HCT116 (cell line): ENCODE measurements at regions not wholly inside any gene's neighbourhood (a gene's known extent, or its start where the extent isn't known, plus 50 kb on each side); places are given as distances from the start of the nearest gene placed in this dataset.

Experiments used
- ATAC-seq: fragments of 200-7000 bp; cut with Tn5 transposase; 2 replicates; pipeline ENCODE4 v1.9.1; 2020; ENCODE audit warnings: mild to moderate bottlenecking, moderate library complexity
- BruUV-seq: library from RNA; stranded (reverse); fragments of 400-500 nt; replicated peaks from 2 replicates; lab custom pipeline; 2021; lab: Mats Ljungman, UMichigan
- CTCF ChIA-PET: fragments of 300-600 bp; sonication (Branson Sonifier 250); formaldehyde crosslinking; loops from one replicate; lab custom pipeline; 2021; ENCODE audit warnings: antibody characterized with exemption; lab: Charles Lee
- POLR2A ChIA-PET: fragments of 300-600, 350-600 bp; sonication (Branson Sonifier 250); formaldehyde crosslinking; loops from one replicate; lab custom pipeline; 2021; ENCODE audit warnings: antibody characterized with exemption; lab: Charles Lee
- RAD21 ChIA-PET, 2 experiments: fragments of 300-600 bp; sonication (Branson Sonifier 250); formaldehyde crosslinking; loops; one replicate each; lab custom pipeline; 2023; ENCODE audit warnings: low total read pairs in 2 of 2; ENCODE audit not compliant: uncharacterized antibody in 2 of 2, unreplicated experiment in 2 of 2, low non-redundant PET in 1 of 2; lab: Charles Lee
- DNase-seq: peaks from one replicate; pipeline ENCODE4 v3.0.0-alpha.2; 2010; ENCODE audit warnings: low read depth, low spot score
- H2AFZ ChIP-seq: fragments of 200-600 bp; shearing (Covaris generic), sonication (generic); 2 replicates; pipeline ENCODE4 v1.6.1; 2017; ENCODE audit warnings: low read depth, mixed run types, mixed read lengths, antibody characterized with exemption, low read length; ENCODE audit not compliant: poor library complexity, severe bottlenecking
- H3K27ac ChIP-seq: 2 replicates; pipeline ENCODE4 v1.5.1; 2012; ENCODE audit warnings: low read depth, low read length
- H3K27me3 ChIP-seq: fragments of 200-600 bp; sonication (generic); 2 replicates; pipeline ENCODE4 v1.6.1; 2016; ENCODE audit warnings: mixed run types, low read length, mixed read lengths; ENCODE audit not compliant: insufficient read depth
- H3K36me3 ChIP-seq, 2 experiments: fragments of 200-500 bp in 1 of 2; fragments of 200-600 bp in 1 of 2; sonication (Bioruptor generic) in 1 of 2; sonication (generic) in 1 of 2; 2 replicates each; pipeline versions ENCODE4 v1.5.1 to v1.6.1; 2014 to 2016; ENCODE audit warnings: low read length in 2 of 2, inconsistent platforms in 1 of 2, mixed read lengths in 1 of 2, mixed run types in 1 of 2; ENCODE audit not compliant: insufficient read depth in 2 of 2, control insufficient read depth in 1 of 2
- H3K4me1 ChIP-seq, 2 experiments: fragments of 200-600 bp in 1 of 2; sonication (generic) in 1 of 2; 2 replicates each; pipeline versions ENCODE4 v1.5.1 to v1.6.1; 2012 to 2017; ENCODE audit warnings: low read length in 2 of 2, inconsistent platforms in 1 of 2, mild to moderate bottlenecking in 1 of 2, mixed read lengths in 1 of 2, mixed run types in 1 of 2, moderate library complexity in 1 of 2; ENCODE audit not compliant: insufficient read depth in 2 of 2, control insufficient read depth in 1 of 2
- H3K4me2 ChIP-seq: fragments of 200-600 bp; sonication (generic); 2 replicates; pipeline ENCODE4 v1.6.1; 2017; ENCODE audit warnings: mixed run types, low read length, mixed read lengths
- H3K4me3 ChIP-seq, 2 experiments: fragments of 200-600 bp in 1 of 2; sonication (generic) in 1 of 2; replicated peaks in 1 of 2; 2 replicates each; pipeline ENCODE4 v1.5.1; 2011 to 2016; ENCODE audit warnings: low read length in 2 of 2, control low read depth in 1 of 2, low read depth in 1 of 2, mild to moderate bottlenecking in 1 of 2, mixed read lengths in 1 of 2, mixed run types in 1 of 2
- H3K79me2 ChIP-seq: fragments of 200-600 bp; sonication (generic); 2 replicates; pipeline ENCODE4 v1.6.1; 2017; ENCODE audit warnings: mild to moderate bottlenecking, mixed run types, low read length, moderate library complexity, mixed read lengths; ENCODE audit not compliant: insufficient read depth
- H3K9ac ChIP-seq: fragments of 200-600 bp; sonication (generic); 2 replicates; pipeline ENCODE4 v1.6.1; 2016; ENCODE audit warnings: low read length, mixed read lengths
- H3K9me2 ChIP-seq: fragments of 200-600 bp; sonication (generic), shearing (Covaris generic); 2 replicates; pipeline ENCODE4 v1.6.1; 2017; ENCODE audit warnings: mixed run types, mild to moderate bottlenecking, moderate library complexity; ENCODE audit not compliant: insufficient read depth
- H3K9me3 ChIP-seq, 2 experiments: fragments of 200-500 bp in 1 of 2; fragments of 200-600 bp in 1 of 2; sonication (Bioruptor generic) in 1 of 2; sonication (generic) in 1 of 2; 2 replicates each; pipeline ENCODE4 v1.6.1; 2014 to 2017; ENCODE audit warnings: low read length in 2 of 2, mixed read lengths in 2 of 2, inconsistent platforms in 1 of 2, low read depth in 1 of 2, mild to moderate bottlenecking in 1 of 2, mixed run types in 1 of 2, moderate library complexity in 1 of 2; ENCODE audit not compliant: control insufficient read depth in 1 of 2, insufficient read depth in 1 of 2
- H4K20me1 ChIP-seq: fragments of 200-600 bp; sonication (generic), shearing (Covaris generic); 2 replicates; pipeline ENCODE4 v1.6.1; 2017; ENCODE audit warnings: mixed run types, mild to moderate bottlenecking, moderate library complexity; ENCODE audit not compliant: insufficient read depth
- CBX3 ChIP-seq: IDR thresholded peaks from 2 replicates; pipeline ENCODE4 v1.6.1; 2012; ENCODE audit warnings: low read depth
- CEBPB ChIP-seq: IDR thresholded peaks from 2 replicates; pipeline ENCODE4 v1.6.1; 2012; ENCODE audit warnings: low read depth
- EGR1 ChIP-seq: IDR thresholded peaks from 2 replicates; pipeline ENCODE4 v1.6.1; 2012; ENCODE audit warnings: low read depth
- ELF1 ChIP-seq: IDR thresholded peaks from 2 replicates; pipeline ENCODE4 v1.6.1; 2012; ENCODE audit warnings: low read depth, borderline replicate concordance
- JUND ChIP-seq: IDR thresholded peaks from 2 replicates; pipeline ENCODE4 v1.6.1; 2012
- RAD21 ChIP-seq: IDR thresholded peaks from 2 replicates; pipeline ENCODE4 v1.6.1; 2012; ENCODE audit warnings: low read depth, mild to moderate bottlenecking
- YY1 ChIP-seq: IDR thresholded peaks from 2 replicates; pipeline ENCODE4 v1.6.1; 2011; ENCODE audit warnings: low read length, low read depth, moderate library complexity, mild to moderate bottlenecking; ENCODE audit not compliant: insufficient replicate concordance; ENCODE audit errors: extremely low read depth
- intact Hi-C: fragments of 100-400 bp; cut with micrococcal nuclease; formaldehyde crosslinking; loops from 2 replicates; pipeline ENCODE4 v1.10.0; 2022
- TF ChIP-seq, protein P1 (sequence below): IDR thresholded peaks from 2 replicates; pipeline ENCODE4 v1.6.1; 2012
- TF ChIP-seq, protein P2 (sequence below): IDR thresholded peaks from 2 replicates; pipeline ENCODE4 v1.6.1; 2012; ENCODE audit warnings: low read depth
- TF ChIP-seq, protein P3 (sequence below), 3 experiments: fragments of 200-600 bp in 1 of 3; sonication (generic) in 1 of 3; IDR thresholded peaks in 2 of 3; conservative IDR thresholded peaks in 1 of 3; 2 replicates each; pipeline ENCODE4 v1.5.1; 2012 to 2017; ENCODE audit warnings: low read depth in 2 of 3, low read length in 2 of 3, antibody characterized with exemption in 1 of 3, borderline replicate concordance in 1 of 3, control low read depth in 1 of 3, mild to moderate bottlenecking in 1 of 3, mixed read lengths in 1 of 3, mixed run types in 1 of 3, moderate library complexity in 1 of 3; ENCODE audit not compliant: insufficient read depth in 1 of 3

DNA sequence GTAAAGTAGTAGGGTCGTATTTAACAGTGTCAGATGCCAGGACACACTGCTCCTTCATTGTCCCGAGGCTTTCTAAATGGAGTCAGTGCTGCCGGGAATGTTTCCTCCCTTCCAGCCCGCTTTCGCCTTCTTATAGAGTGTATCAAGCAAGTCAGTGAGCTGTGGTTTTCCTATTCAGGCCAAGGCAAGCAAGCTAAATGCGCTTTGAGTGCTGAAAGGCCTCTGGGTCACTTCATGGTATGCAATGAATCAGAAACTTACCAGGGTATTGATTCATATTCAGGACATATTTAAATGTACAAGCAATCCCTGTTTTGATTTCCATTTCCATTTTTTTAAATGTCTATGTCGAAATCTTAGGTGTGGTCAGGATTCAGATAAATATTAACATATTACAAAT lies 327.9 kb upstream of the SOX9 start:
- DNase-seq (no peak), ATAC-seq (no peak)
- H3K9me2 ChIP-seq: no peaks in the 10 kb centered on the region
- POLR2A ChIA-PET: no interaction called here
- no peaks in the 10 kb centered on the region for H3K79me2 ChIP-seq
- H3K27me3 ChIP-seq: no peaks in the 10 kb centered on the region
- H3K4me1 ChIP-seq: peaks cover 0 to 6% of the 10 kb centered on the region in 2 experiments; a peak in 1 of 4 replicates
- no peak overlapping the region for H3K4me2 ChIP-seq
- H3K9ac ChIP-seq: no peak overlapping the region
- intact Hi-C loops: no loop called here
- H2AFZ ChIP-seq: no peak overlapping the region
- H3K4me3 ChIP-seq: no peak overlapping the region
- H3K27ac ChIP-seq: no peak overlapping the region
- no TSS peak for BruUV-seq
- CTCF ChIA-PET: no interaction called here
- TF ChIP-seq JUND (no peak), ELF1 (no peak)
- TF ChIP-seq, protein P1, sequence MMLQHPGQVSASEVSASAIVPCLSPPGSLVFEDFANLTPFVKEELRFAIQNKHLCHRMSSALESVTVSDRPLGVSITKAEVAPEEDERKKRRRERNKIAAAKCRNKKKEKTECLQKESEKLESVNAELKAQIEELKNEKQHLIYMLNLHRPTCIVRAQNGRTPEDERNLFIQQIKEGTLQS: no peak
- TF ChIP-seq, protein P2, sequence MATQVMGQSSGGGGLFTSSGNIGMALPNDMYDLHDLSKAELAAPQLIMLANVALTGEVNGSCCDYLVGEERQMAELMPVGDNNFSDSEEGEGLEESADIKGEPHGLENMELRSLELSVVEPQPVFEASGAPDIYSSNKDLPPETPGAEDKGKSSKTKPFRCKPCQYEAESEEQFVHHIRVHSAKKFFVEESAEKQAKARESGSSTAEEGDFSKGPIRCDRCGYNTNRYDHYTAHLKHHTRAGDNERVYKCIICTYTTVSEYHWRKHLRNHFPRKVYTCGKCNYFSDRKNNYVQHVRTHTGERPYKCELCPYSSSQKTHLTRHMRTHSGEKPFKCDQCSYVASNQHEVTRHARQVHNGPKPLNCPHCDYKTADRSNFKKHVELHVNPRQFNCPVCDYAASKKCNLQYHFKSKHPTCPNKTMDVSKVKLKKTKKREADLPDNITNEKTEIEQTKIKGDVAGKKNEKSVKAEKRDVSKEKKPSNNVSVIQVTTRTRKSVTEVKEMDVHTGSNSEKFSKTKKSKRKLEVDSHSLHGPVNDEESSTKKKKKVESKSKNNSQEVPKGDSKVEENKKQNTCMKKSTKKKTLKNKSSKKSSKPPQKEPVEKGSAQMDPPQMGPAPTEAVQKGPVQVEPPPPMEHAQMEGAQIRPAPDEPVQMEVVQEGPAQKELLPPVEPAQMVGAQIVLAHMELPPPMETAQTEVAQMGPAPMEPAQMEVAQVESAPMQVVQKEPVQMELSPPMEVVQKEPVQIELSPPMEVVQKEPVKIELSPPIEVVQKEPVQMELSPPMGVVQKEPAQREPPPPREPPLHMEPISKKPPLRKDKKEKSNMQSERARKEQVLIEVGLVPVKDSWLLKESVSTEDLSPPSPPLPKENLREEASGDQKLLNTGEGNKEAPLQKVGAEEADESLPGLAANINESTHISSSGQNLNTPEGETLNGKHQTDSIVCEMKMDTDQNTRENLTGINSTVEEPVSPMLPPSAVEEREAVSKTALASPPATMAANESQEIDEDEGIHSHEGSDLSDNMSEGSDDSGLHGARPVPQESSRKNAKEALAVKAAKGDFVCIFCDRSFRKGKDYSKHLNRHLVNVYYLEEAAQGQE: no peak
- TF ChIP-seq, all 23 proteins: peak for 0
- Histone ChIP-seq H3K36me3 (no peaks in the 10 kb centered on the region), H4K20me1 (no peaks in the 10 kb centered on the region), H3K9me3 (no peaks in the 10 kb centered on the region)
- RAD21 ChIA-PET: no interaction called here

DNA sequence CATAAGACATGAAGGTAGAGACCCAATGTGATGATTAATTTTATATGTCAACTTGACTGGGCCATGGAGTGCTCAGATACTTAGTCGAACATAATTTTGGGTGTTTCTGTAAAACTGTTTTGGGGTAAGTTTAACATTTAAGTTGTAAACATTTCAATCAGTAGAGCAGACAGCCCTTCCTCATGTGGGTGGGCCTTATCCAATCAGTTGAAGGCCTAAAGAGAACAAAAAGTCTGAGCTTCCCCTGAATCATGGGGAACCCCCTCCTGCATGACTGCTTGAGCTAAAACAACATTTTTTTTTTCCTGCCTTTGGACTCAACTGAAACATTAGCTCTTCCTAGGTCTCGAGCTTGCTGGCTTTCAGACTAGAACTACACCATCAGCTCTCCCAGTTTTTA lies 327.3 kb upstream of the SOX9 start:
- Histone ChIP-seq H3K9ac (no peak overlapping the region), H3K27me3 (no peaks in the 10 kb centered on the region), H3K9me2 (no peaks in the 10 kb centered on the region), H3K9me3 (no peaks in the 10 kb centered on the region), H3K4me3 (no peak overlapping the region), H4K20me1 (no peaks in the 10 kb centered on the region), H3K79me2 (no peaks in the 10 kb centered on the region), H3K4me2 (no peak overlapping the region), H3K36me3 (no peaks in the 10 kb centered on the region), H3K4me1 (peaks cover 0 to 6% of the 10 kb centered on the region in 2 experiments; a peak in 1 of 4 replicates), H2AFZ (no peak overlapping the region), H3K27ac (no peak overlapping the region)
- POLR2A ChIA-PET: no interaction called here
- no TSS peak for BruUV-seq
- DNase-seq (no peak), ATAC-seq (no peak)
- CTCF ChIA-PET: no interaction called here
- intact Hi-C loops: no loop called here
- RAD21 ChIA-PET: no interaction called here
- TF ChIP-seq, protein P2: no peak
- TF ChIP-seq EGR1: no peak
- TF ChIP-seq, protein P1: no peak
- TF ChIP-seq RAD21: no peak
- no peak for TF ChIP-seq CEBPB
- TF ChIP-seq YY1: no peak
- TF ChIP-seq, protein P3, sequence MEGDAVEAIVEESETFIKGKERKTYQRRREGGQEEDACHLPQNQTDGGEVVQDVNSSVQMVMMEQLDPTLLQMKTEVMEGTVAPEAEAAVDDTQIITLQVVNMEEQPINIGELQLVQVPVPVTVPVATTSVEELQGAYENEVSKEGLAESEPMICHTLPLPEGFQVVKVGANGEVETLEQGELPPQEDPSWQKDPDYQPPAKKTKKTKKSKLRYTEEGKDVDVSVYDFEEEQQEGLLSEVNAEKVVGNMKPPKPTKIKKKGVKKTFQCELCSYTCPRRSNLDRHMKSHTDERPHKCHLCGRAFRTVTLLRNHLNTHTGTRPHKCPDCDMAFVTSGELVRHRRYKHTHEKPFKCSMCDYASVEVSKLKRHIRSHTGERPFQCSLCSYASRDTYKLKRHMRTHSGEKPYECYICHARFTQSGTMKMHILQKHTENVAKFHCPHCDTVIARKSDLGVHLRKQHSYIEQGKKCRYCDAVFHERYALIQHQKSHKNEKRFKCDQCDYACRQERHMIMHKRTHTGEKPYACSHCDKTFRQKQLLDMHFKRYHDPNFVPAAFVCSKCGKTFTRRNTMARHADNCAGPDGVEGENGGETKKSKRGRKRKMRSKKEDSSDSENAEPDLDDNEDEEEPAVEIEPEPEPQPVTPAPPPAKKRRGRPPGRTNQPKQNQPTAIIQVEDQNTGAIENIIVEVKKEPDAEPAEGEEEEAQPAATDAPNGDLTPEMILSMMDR (IDR thresholded peaks at IDR 0.05 in 2 of 3, conservative IDR thresholded peaks at IDR 0.05 in 1 of 3; ENCODE audit: borderline replicate concordance in 1 of 3, insufficient read depth in 1 of 3, low read depth in 2 of 3, low read length in 2 of 3): no peak
- no peak for TF ChIP-seq CBX3
